ENCODE measurements at regions not wholly inside any gene's neighbourhood (a gene's known extent, or its start where the extent isn't known, plus 50 kb on each side); places are given as distances from the start of the nearest gene placed in this dataset.

- no peak for TF ChIP-seq CTCF (IDR thresholded peaks at IDR 0.05)
- Mint-ChIP-seq H3K4me3 (no peak overlapping the region), H3K36me3 (no peaks in the 10 kb centered on the region), H3K27ac (no peak overlapping the region), H3K4me1 (no peaks in the 10 kb centered on the region), H3K27me3 (ENCODE audit: low read depth in 2 of 2) (peaks cover 16 to 24% of the 10 kb centered on the region in 2 donors), H3K9me3 (no peaks in the 10 kb centered on the region)
- no peaks in the 10 kb centered on the region for H3K27me3 ChIP-seq (ENCODE audit: control insufficient read depth, insufficient read depth, low read length)
- no peaks in the 10 kb centered on the region for H3K36me3 ChIP-seq (ENCODE audit: control insufficient read depth, insufficient read depth, low read length)
- no peak overlapping the region for H3K4me3 ChIP-seq (ENCODE audit: low read length)
- intact Hi-C loops (cut with micrococcal nuclease), result no loop called here
- ATAC-seq, result no peak
- H3K4me1 ChIP-seq (ENCODE audit: control insufficient read depth, insufficient read depth, low read length), result no peaks in the 10 kb centered on the region
- DNase-seq, result no peak
- WGBS (ENCODE audit: insufficient coverage), result 89% methylated on average over 4 of the region's 4 CpGs
- no peak overlapping the region for H3K27ac ChIP-seq (ENCODE audit: low read length)
- H3K9me3 ChIP-seq (ENCODE audit: control insufficient read depth, insufficient read depth, low read length), result no peaks in the 10 kb centered on the region
Observed at GRCh38 chr2:104793966-104794365, 59.9 kb upstream of the POU3F3 start.

- H3K4me3 Mint-ChIP-seq, result no peak overlapping the region
- DNase-seq (no peak), ATAC-seq (no peak)
- no peak overlapping the region for H3K27ac Mint-ChIP-seq
- H3K4me1 Mint-ChIP-seq, result no peaks in the 10 kb centered on the region
- Histone ChIP-seq H3K9me3 (ENCODE audit: control insufficient read depth, insufficient read depth, low read length) (no peaks in the 10 kb centered on the region), H3K27me3 (ENCODE audit: control insufficient read depth, insufficient read depth, low read length) (no peaks in the 10 kb centered on the region), H3K36me3 (ENCODE audit: control insufficient read depth, insufficient read depth, low read length) (no peaks in the 10 kb centered on the region), H3K27ac (ENCODE audit: low read length) (no peak overlapping the region), H3K4me3 (ENCODE audit: low read length) (no peak overlapping the region), H3K4me1 (ENCODE audit: control insufficient read depth, insufficient read depth, low read length) (no peaks in the 10 kb centered on the region)
- H3K36me3 Mint-ChIP-seq, result no peaks in the 10 kb centered on the region
- no peak for TF ChIP-seq CTCF (IDR thresholded peaks at IDR 0.05)
- WGBS (ENCODE audit: insufficient coverage), result 89% methylated on average over 2 of the region's 2 CpGs
- H3K27me3 Mint-ChIP-seq (ENCODE audit: low read depth in 2 of 2), result peaks cover 16 to 20% of the 10 kb centered on the region in 2 donors
- intact Hi-C loops (cut with micrococcal nuclease), result no loop called here
- H3K9me3 Mint-ChIP-seq, result no peaks in the 10 kb centered on the region
Observed at GRCh38 chr2:104794441-104794840, 59.5 kb upstream of the POU3F3 start.

All from natural killer cell (primary cell).